ENCODE measurements at regions not wholly inside any gene's neighbourhood (a gene's known extent, or its start where the extent isn't known, plus 50 kb on each side); places are given as distances from the start of the nearest gene placed in this dataset.
A peak's percentile ranks its signal among the peaks of the same experiment; 100 is the strongest.

- WGBS, 2 experiments (ENCODE audit: extremely low coverage in 1 of 2, insufficient coverage in 1 of 2, insufficient read length in 1 of 2, insufficient replicate concordance in 2 of 2, low coverage in 1 of 2, low lambda C conversion rate in 2 of 2, missing lambda C conversion rate in 1 of 2), result 65% methylated on average over 3 of the region's 3 CpGs; no CpG with 5 or more reads in 1 of the 2 experiments
- no peaks in the 10 kb centered on the region for H3K79me2 ChIP-seq (ENCODE audit: control insufficient read depth in 1 of 2, insufficient read depth in 2 of 2, low read length in 2 of 2)
Observed at GRCh38 chr7:127448566-127448965, 56.1 kb upstream of the ZNF800 start.

More at GRCh38 chr7:127448566-127448965, 56.1 kb upstream of the ZNF800 start:
- no peaks in the 10 kb centered on the region for H4K20me1 ChIP-seq (replicated peaks in 1 of 2; ENCODE audit: control insufficient read depth in 1 of 2, insufficient read depth in 2 of 2, low read length in 2 of 2)
- ChIA-PET CTCF (ENCODE audit: partially characterized antibody) (interaction anchor here (0.6 to 4.1 kb wide), 8 partner anchors 10 to 483 kb away, joined by 3 to 26 read pairs (median 6); no protein-coding TSS in a partner anchor), POLR2A (ENCODE audit: partially characterized antibody) (no interaction called here)
- no peak overlapping the region for H3K9ac ChIP-seq (replicated peaks in 1 of 4; ENCODE audit: extremely low read depth in 1 of 4, low read depth in 3 of 4, low read length in 3 of 4)
- H3K4me1 ChIP-seq (replicated peaks in 1 of 4; ENCODE audit: control insufficient read depth in 3 of 4, insufficient read depth in 4 of 4, low read length in 3 of 4), result no peaks in the 10 kb centered on the region
- DNase-seq (ENCODE audit: low read depth in 1 of 2, low spot score in 2 of 2) (no peak), FAIRE-seq (no peak)
- H3K27ac ChIP-seq (ENCODE audit: low read depth, low read length), result no peak overlapping the region
- no peak overlapping the region for H2AK5ac ChIP-seq (ENCODE audit: low read depth, low read length)
- no peak overlapping the region for H3K56ac ChIP-seq (replicated peaks; ENCODE audit: insufficient read length, low read depth, low read length)
- TF ChIP-seq USF2 (IDR thresholded peaks at IDR 0.05; ENCODE audit: low read length) (no peak), MAFK (IDR thresholded peaks at IDR 0.05; ENCODE audit: low read depth, low read length) (peak; percentile 29; the same call in 1 of the 2 replicates), RBBP5 (IDR thresholded peaks at IDR 0.05; ENCODE audit: borderline replicate concordance, low read depth, low read length) (no peak)
- H3K18ac ChIP-seq (ENCODE audit: extremely low read depth, low read length), result no peak overlapping the region
- no peak overlapping the region for H4K5ac ChIP-seq (ENCODE audit: insufficient read length, low read depth, low read length)
- H2AFZ ChIP-seq (ENCODE audit: low read length), result no peak overlapping the region
- no peak overlapping the region for H2BK20ac ChIP-seq (ENCODE audit: low read length)
- H3K4me3 ChIP-seq (ENCODE audit: extremely low read depth in 1 of 4, insufficient read depth in 2 of 4, low read depth in 3 of 4, low read length in 4 of 4), result no peak overlapping the region
- no peaks in the 10 kb centered on the region for H3K27me3 ChIP-seq (replicated peaks in 1 of 4; ENCODE audit: control insufficient read depth in 3 of 4, extremely low read depth in 1 of 4, insufficient read depth in 3 of 4, low read length in 3 of 4)
- no peaks in the 10 kb centered on the region; a peak in 1 of 8 replicates for H3K36me3 ChIP-seq (ENCODE audit: control insufficient read depth in 2 of 4, insufficient read depth in 4 of 4, low read length in 3 of 4)
- H2BK15ac ChIP-seq (ENCODE audit: low read length), result no peak overlapping the region
- no peak overlapping the region for H2BK5ac ChIP-seq (ENCODE audit: low read depth, low read length)
- H2BK12ac ChIP-seq (ENCODE audit: low read depth, low read length), result no peak overlapping the region
- no peak overlapping the region for H3K4me2 ChIP-seq (ENCODE audit: insufficient read depth in 1 of 2, low read depth in 2 of 2, low read length in 2 of 2)
- peaks cover 11 to 13% of the 10 kb centered on the region in 2 experiments for H3K9me3 ChIP-seq (ENCODE audit: insufficient read depth in 2 of 2, low read depth in 1 of 2, low read length in 1 of 2)
- H4K91ac ChIP-seq (replicated peaks; ENCODE audit: insufficient read length, low read length), result no peak overlapping the region
- no peaks in the 10 kb centered on the region for H3K79me1 ChIP-seq (ENCODE audit: low read depth, low read length)
- no peak overlapping the region for H3K14ac ChIP-seq (ENCODE audit: insufficient read length)
- H3K23ac ChIP-seq (ENCODE audit: insufficient read length), result no peak overlapping the region
- H2BK120ac ChIP-seq (replicated peaks; ENCODE audit: low read depth, low read length), result no peak overlapping the region
- H3K4ac ChIP-seq (replicated peaks; ENCODE audit: insufficient read length, low read depth, low read length), result no peak overlapping the region
- H3K23me2 ChIP-seq (ENCODE audit: low read depth, low read length), result no peaks in the 10 kb centered on the region
- no peak overlapping the region for H4K8ac ChIP-seq (ENCODE audit: extremely low read depth, insufficient read depth, low read length)
